GM10248 (cell line): ENCODE measurements at regions not wholly inside any gene's neighbourhood (a gene's known extent, or its start where the extent isn't known, plus 50 kb on each side); places are given as distances from the start of the nearest gene placed in this dataset.

Experiments used
- CTCF ChIA-PET: fragments of 300-600 bp; sonication (Branson Sonifier 250); formaldehyde crosslinking; extraction: SDS; loops from one replicate; lab custom pipeline; 2021; ENCODE audit warnings: antibody characterized with exemption; lab: Yijun Ruan, JAX
- POLR2A ChIA-PET: fragments of 350-650 bp; sonication (Branson Sonifier 250); formaldehyde crosslinking; extraction: SDS; loops from one replicate; lab custom pipeline; 2020; ENCODE audit warnings: antibody characterized with exemption; lab: Yijun Ruan, JAX
- DNase-seq: peaks from one replicate; pipeline ENCODE4 v3.0.0; 2012; ENCODE audit errors: extremely low spot score
- CTCF ChIP-seq: IDR thresholded peaks from 2 replicates; pipeline ENCODE4 v1.5.1; 2012; ENCODE audit warnings: mild to moderate bottlenecking, low read depth; ENCODE audit errors: extremely low read depth, missing control alignments, control extremely low read depth

GRCh38 chr6:16849988-16850680, 88.9 kb upstream of the ATXN1 start:
- ChIA-PET CTCF (interaction anchor here (1.3 kb wide), 1 partner anchor 10 kb away, joined by 5 read pairs; no protein-coding TSS in a partner anchor), POLR2A (no interaction called here)
- no peak for TF ChIP-seq CTCF
- no peak for DNase-seq

- ChIA-PET CTCF (interaction anchor here (1.6 to 3.0 kb wide), 2 partner anchors 13 to 20 kb away, joined by 4 to 9 read pairs; no protein-coding TSS in a partner anchor), POLR2A (no interaction called here)
- no peak for TF ChIP-seq CTCF
- DNase-seq = no peak
These were observed 88.2 kb upstream of the ATXN1 start for GRCh38 chr6:16849280-16849987.

GRCh38 chr6:16846399-16846778, 85.1 kb upstream of the ATXN1 start:
- POLR2A ChIA-PET = no interaction called here
- no peak for TF ChIP-seq CTCF
- no peak for DNase-seq
- CTCF ChIA-PET = interaction anchor here (1.3 to 3.0 kb wide), 3 partner anchors 10 to 20 kb away, joined by 3 to 9 read pairs (median 6); no protein-coding TSS in a partner anchor

- ChIA-PET CTCF (interaction anchor here (0.6 to 1.2 kb wide), 2 partner anchors 8 to 11 kb away, joined by 3 read pairs; no protein-coding TSS in a partner anchor), POLR2A (no interaction called here)
- no peak for DNase-seq
- no peak for TF ChIP-seq CTCF
These were observed 82.9 kb upstream of the ATXN1 start for GRCh38 chr6:16844183-16844582.

DNA sequence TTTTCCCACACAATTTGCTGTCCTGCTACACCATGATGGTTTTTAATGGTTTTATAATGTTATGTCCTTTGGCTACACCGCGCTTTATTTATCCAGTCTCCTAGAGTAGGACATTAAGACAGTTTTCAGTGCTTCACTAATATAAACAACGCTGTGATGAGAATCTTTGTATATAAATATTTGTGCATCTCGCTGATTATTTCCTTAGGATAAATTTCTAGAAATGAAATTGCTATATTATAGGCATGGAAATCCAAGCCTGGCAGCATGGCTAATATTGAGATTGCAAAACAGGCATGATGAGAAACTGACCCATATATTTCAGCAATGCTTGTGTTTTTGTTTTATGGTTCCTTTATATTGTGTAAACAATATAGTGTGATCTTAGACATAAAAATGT, 81.4 kb upstream of the ATXN1 start:
- no peak for TF ChIP-seq CTCF
- DNase-seq = no peak
- CTCF ChIA-PET = no interaction called here
- POLR2A ChIA-PET = no interaction called here

DNA sequence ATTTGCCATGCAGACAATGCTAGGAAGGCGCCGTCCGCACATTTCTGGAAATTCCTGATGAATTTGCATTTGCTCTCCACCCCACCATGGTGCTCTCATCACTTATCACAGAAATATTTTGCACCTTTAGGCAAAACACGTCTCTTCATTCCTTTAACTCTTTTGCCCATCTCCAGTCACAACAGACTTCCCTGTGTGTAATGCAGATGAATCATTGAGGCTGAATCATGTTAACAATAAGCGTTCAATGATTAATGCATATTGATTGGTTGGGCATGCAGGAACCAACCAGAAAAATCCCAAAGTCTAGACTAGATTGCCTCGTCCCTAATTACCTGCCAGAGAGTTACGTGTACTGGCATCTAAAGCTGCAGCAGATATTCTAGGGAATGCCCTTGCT, 80.0 kb upstream of the ATXN1 start:
- TF ChIP-seq CTCF = no peak
- ChIA-PET POLR2A (no interaction called here), CTCF (interaction anchor here (1.8 kb wide), 1 partner anchor 9 kb away, joined by 5 read pairs; no protein-coding TSS in a partner anchor)
- DNase-seq = no peak
